GM23338 (cell line): ENCODE measurements at regions not wholly inside any gene's neighbourhood (a gene's known extent, or its start where the extent isn't known, plus 50 kb on each side); places are given as distances from the start of the nearest gene placed in this dataset.

Experiments
- CREB1 ChIP-seq: fragments of 250-450 bp; sonication (Bioruptor Pico); IDR thresholded peaks from 2 replicates; pipeline ENCODE4 v1.5.0; 2020; ENCODE audit warnings: low read depth, mild to moderate bottlenecking, moderate library complexity
- CTCF ChIP-seq, 2 experiments: fragments of 200-600 bp in 1 of 2; sonication (generic) in 1 of 2; conservative IDR thresholded peaks; 2 replicates each; pipeline versions ENCODE4 v1.5.1 to v1.6.1; 2016 to 2017; ENCODE audit warnings: antibody characterized with exemption in 2 of 2, low read depth in 2 of 2, mild to moderate bottlenecking in 2 of 2, moderate library complexity in 1 of 2
- EZH2 ChIP-seq: fragments of 200-600 bp; sonication (generic); IDR thresholded peaks from one replicate; pipeline ENCODE4 v1.8.0; 2017; ENCODE audit warnings: antibody characterized with exemption, mild to moderate bottlenecking, low read depth; ENCODE audit not compliant: unreplicated experiment
- EZH2phosphoT487 ChIP-seq: fragments of 200-600 bp; sonication (generic); IDR thresholded peaks from one replicate; pipeline ENCODE4 v1.8.1; 2018; ENCODE audit warnings: antibody characterized with exemption; ENCODE audit not compliant: unreplicated experiment
- JUNB ChIP-seq: IDR thresholded peaks from one replicate; pipeline ENCODE4 v1.6.1; 2016; ENCODE audit warnings: antibody characterized with exemption; ENCODE audit not compliant: unreplicated experiment
- POLR2AphosphoS5 ChIP-seq: IDR thresholded peaks from 2 replicates; pipeline ENCODE4 v1.6.1; 2016; ENCODE audit warnings: antibody characterized with exemption, low read depth
- ZNF331 ChIP-seq: fragments of 250-450 bp; sonication (Bioruptor Pico); IDR thresholded peaks from 2 replicates; pipeline ENCODE4 v1.5.0; 2020; ENCODE audit warnings: low read depth, mild to moderate bottlenecking, moderate library complexity

DNA sequence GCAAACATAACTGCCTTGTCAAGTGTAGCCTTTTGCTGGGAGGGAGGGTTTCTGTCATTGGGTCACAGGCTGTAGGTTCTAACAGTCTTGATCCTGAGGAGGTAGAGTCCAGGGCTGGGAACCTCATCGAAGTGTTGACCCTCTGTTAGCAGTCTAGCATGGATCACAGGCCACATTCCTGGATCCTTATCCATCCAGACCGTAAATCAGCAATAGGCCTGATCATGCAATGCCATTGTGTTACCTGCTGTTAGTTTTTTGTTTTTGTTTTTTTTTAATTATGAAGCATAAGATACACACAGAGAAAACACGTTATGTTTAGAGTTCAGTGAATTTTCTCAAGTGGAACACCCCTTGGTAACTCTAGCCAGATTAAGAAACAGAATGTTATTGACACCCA is 282.0 kb upstream of the TPM1 start:
- no peak for TF ChIP-seq CTCF (conservative IDR thresholded peaks at IDR 0.05; ENCODE audit: low read depth in 2 of 2)
- TF ChIP-seq POLR2AphosphoS5: no peak
- no peak for TF ChIP-seq EZH2phosphoT487
- no peak for TF ChIP-seq EZH2
- no peak for TF ChIP-seq ZNF331
- no peak for TF ChIP-seq CREB1
- TF ChIP-seq JUNB: no peak
